HS-27A (cell line): ENCODE measurements at regions not wholly inside any gene's neighbourhood (a gene's known extent, or its start where the extent isn't known, plus 50 kb on each side); places are given as distances from the start of the nearest gene placed in this dataset.

Source experiments
- DNase-seq: peaks from one replicate; pipeline ENCODE4 v3.0.0-alpha.2; 2012; ENCODE audit warnings: low read depth, missing footprints

DNA sequence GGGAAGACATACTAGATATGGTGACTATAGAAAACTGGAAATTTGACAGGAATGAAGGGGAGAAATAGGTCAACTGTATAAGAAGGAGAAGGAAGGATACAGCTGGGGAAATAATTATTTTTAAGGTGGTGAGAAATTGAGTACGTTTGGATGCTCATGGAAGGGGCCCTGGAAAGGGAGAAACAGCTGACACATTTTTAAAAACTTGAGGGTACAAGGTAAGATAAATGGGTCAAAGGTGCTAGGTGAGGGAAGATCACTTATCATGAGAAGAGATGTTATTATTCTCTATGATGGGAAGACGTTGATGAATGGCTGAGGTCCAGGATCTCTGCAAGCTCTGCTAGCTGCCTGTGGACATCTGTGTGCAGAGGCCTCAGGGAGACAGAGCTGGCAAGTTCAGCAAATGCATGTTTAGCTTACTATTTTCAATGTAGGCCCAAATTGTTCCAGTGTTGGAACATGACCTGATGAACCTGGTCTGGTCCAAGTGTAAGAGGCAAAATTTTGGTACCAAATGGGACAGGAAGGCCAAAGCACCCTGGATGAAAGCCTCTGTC lies 181.7 kb downstream of the MTRR start:
- DNase-seq, result no peak

DNA sequence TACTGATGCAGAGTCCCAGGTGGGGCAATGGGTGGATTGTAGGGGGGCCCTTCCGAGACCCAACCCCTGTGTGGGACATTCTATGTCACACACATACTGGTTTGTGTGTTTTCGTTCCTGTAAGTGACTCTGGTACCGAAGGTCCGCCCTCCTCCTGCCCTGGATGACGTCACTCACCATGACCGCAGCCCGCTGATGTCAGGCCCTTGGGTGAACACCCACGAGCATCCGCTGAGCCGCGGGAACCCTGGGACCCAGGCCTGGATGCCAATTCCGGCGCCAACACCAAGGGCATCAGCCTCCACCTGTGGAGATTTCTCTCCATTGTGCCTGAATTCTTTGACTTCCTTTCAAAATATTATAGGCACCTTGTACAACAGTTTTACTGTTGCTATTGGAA lies 184.3 kb downstream of the MTRR start:
- no peak for DNase-seq

DNA sequence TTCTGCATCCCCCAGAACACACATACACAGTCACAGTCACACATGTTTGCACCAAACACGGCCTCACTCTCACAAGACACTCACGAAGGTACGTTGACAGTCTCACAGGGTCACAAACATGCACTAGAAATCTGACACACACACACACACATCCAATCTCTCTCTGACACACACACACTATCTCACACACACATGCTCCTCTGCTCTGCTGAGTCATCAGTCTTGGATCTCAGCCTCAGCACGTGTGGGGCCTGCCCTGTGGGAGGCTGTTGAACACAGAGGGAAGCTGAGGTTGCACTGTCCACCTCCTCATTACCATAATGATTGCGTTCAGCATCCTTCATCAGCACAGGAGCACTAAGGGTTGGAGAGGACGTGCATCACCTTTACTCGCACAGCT lies 188.8 kb downstream of the MTRR start:
- DNase-seq, result no peak

DNA sequence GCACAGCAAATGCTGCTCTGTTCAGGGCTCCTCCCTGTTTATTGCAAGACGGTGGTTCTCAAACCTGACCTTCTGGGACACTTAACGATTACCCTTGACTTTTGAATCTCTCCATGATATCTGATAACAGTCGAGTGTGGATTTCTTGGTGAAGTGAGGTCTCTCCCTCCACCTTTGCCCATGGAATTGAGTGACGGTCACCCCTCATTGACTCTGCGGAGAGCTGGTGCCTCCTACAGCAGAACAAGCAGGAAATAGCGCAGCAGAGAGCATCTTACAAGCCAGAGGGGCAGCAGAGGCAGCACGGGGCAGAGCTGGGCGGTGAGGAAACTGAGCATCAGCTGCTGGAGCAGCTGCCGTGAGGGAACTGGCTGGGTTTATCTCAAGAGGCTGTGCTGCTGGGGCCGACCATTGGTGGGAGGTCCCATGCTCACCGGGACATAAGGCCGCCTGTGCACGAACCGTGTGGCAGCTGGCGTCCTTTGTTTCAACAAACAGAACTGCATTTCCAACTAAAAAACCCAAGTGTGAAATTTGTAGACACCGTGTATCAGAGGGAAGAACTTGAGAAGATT lies 189.8 kb downstream of the MTRR start:
- no peak for DNase-seq

DNA sequence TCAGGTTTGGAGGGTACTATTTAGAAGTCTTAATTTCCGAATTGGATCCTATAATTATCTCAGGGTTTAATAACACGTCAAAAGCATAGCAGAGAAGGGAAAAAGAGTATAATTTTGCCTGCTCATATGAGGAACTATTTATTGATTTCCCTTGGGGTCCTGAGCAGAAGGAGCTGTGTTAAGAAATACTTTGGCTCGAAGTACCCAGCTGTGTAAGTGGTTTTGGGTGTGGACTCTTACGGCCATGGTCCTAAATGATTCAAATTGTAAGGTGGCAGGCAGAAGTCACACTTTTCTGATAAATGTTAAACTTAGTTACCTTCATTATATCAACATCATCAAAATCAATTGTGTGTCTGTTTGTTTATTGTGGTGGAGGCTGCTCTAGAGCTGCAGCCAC lies 190.4 kb downstream of the MTRR start:
- no peak for DNase-seq

DNA sequence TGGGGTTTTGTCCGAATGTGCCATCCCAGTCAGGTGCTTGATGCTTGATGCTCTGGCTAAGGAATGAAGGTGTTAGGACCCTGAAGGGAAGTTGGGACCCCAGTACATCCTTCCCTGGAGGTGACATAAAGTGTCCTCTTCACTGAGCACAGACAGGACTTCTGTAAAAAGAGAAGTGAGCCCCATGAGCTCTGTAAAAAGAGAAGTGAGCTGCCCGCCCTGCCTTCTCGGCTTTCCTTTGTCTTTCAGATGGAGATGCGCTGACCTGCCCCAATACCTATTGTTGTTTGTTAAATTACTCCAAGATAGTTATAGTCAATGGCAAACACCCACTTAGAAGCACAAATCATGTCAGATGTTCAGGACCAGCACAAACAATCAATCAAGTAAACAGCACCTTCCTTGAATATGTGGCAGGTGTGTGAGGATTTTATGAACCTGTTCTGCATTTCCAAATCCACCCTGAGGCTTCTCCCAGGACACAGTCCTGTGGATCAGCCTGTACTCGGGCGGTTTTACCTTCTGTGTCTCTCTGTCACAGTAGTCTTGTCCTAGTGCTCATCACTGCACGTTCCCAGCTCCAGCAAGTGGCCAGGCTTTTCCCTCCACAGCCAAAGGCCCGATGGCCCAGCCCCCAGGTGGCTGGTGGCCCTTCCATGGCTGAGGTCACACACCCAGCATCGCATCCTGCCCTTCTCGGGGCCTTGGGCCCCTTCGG lies 191.4 kb downstream of the MTRR start:
- DNase-seq, result no peak

DNA sequence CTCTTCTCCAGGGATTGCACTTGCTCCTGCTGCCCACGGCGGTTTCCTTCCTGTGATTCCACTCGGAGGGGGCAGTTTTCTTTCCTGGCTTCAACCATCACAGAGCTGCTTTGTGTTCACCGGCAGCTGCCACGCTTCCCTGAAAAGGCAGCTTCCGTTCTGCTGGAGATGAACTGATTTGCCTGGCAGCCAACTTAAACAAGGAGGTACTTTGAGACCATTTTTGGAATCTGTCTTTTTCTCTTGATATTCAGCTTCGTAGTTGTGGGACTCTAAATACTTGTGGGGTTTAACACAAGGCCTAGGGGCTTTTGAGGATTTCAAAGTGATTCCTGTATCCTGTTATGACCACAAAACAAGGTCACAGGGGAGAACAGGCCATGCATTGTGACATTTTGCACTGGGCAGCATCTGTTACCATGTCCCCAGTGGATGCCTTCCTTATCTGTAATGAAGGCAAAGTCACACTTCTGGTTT lies 192.0 kb downstream of the MTRR start:
- DNase-seq, result no peak

DNA sequence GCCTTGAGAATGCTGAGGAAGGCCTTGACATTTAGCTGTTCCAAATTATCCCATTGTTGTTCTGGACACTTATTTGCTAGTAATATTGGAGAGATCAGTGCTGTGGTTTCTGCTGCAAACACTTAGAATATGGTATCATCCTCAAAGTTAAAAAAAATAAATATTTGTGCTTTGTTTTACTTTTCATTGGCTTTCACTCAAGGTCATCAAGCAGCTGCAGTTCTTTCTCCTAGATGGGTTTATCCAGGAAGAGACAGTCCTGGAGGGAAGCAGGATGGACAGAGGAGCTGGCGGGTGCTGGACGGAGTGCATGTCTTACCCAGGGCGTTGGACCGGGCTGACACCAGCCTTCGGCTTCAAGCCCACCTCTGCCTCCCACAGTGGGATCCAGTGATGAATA lies 193.6 kb downstream of the MTRR start:
- DNase-seq, result no peak

DNA sequence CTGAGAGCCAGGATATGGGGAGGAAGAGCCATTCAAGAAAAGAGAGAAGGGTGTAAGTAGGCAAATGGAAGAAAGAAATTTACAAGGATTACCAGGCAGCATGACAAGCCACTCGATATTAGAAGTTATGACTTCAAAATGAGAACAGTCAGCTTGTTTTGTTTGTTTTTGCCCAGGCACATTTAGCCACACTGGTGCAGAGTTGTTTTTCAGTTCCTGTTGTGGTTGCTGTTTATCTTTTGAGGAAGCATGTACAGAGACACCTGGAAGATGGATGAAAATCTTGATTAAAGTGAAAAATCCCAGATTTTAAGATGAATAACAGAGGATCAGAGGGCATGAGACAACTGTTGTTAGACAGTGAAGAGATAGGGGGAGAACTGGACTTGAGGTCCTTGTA lies 199.1 kb downstream of the MTRR start:
- DNase-seq, result no peak

DNA sequence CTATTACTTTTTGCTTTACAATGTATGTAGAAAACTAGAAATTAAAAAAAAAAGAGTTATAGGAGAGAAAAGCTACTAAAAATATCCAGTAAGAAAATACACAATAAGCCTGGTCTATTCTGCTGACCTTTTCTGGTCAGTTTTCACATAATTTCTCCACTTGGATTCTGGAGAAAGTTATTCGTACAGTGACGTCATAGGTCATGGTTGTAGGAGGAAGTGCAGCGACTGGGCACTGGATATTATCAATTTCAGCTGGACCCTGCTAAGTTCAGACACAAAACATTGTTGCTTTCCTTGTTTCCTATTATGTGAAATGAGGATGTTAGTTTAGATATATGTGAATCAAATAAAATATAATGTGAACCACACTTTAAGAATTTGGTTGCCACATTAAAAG lies 201.2 kb downstream of the MTRR start:
- DNase-seq, result no peak

DNA sequence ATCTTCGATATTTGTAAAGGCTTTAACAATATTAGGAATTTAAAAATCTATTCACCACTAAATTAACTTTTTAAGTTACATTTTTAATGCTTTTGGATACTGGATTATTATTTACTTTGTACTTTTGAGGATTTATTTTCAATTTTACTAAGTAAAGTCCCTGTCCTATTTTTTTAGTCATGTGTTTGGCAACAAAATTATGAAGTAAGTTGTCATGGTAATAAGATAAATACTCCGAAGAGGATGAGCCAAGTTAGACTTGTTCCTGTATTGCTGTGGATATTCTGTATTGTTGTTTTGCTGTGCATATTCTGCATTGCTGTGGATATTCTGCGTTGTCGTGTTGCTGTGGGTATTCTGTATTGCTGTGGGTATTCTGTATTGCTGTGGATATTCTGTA lies 210.1 kb downstream of the MTRR start:
- DNase-seq, result no peak

DNA sequence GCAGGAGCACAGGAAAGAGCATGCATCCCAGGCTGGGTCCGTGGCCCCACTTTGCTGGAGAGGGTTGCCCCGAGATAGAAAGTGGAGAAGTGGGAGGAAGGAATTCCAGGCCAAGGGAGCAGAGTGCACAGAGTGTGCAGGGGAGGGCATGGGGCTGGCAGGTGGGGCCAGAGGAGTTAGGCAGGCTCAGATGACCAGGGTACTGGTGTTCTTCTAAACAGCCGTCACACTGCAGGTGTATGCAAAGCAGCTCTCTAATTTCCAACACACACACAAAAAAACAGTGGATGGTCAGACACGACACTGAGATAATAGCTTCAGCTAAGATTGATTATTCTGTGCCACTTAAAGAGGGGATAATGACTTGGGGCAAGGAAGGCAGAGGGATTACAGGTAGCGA lies 212.2 kb downstream of the MTRR start:
- no peak for DNase-seq

DNA sequence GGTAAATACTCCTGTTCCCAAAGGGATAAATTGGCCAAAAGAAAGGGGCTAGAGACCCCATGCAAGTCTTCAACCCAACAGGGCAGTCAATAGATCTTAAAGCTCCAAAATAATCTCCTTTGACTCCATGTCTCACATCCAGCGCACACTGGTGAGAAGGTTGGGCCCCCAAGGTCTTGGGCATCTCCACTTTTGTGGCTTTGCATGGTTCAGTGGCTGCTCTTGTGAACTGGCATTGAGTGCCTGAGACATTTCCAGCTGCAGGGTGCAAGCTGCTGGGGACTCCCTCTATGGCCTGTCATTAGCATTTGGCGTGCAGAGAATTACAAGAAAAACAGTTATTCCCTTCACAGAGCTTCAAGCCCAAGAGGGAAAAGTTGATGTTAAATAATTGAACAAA lies 224.7 kb downstream of the MTRR start:
- DNase-seq, result no peak

DNA sequence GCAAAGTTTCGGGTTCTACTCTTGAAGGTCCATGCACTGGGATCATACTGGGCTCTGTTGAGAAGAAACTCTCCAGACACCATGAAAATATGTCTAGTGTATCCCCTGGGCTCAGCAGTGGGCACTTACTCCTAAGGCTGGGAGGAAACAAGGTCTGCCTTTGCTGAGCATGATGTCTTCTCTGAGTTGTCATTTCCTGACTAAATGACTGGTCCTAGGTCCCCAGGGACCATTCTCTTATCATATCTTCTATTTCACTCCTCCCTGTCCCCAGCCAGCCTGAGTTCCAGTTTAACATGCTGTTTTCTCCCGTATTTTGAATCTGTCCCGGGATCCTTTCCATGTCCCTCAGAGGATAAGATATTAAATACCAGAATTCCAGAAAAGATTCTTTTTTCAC lies 225.4 kb downstream of the MTRR start:
- DNase-seq, result no peak

DNA sequence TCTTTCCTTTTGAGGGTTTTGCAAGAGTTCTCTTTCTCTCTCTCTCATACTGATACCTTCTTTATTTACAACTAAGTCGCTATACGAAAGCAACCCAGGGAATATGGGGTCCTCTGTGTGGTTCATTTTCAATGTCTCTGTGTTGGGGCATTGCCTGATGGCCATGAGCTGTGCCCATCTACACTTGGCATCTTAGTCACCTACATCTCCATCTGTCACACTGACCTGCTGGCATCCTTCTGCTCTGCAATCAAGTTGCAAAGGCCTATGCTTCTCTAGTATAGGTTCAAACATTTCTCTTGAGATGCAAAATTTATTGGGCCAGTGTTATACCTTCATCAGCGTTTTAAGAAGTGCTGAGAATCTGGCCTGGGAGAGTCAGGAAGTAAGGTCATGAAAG lies 228.2 kb downstream of the MTRR start:
- DNase-seq, result no peak

DNA sequence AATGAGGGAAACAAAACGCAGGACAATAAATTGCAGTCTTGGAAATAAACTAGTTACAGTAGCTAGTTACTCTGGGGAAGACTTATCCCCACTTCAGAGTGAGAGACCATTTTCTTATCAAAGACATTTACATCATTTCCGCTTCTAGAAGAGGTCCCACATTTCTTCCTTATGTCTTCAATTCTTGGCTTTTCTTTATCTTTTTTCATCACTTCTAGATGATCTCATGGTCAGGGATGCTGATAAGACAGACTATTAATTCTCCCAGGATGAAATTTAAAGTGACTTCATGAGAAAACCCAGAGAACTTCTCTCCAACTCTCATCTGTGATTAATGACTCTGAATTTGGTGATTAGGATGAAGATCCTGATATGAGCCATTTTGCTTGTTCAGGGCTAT lies 229.1 kb downstream of the MTRR start:
- no peak for DNase-seq

DNA sequence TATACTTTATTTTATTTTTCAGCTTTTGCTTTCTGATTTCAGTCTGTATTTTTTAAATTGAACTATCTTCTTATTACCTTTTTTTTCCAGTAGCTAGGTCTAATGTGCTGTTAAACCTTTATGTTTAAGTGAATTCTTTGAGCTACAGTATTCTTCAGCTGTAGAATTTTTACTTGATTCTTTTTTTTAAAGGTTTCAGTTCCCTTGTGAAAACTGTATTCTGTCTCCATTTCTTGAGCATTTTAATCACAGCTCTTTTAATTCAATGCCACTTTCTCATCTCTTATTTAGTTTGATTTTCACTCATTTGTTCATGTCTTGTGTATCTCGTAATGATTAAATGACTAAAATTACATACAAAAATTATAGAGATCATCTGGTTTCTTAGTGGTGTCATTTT lies 233.8 kb downstream of the MTRR start:
- no peak for DNase-seq

DNA sequence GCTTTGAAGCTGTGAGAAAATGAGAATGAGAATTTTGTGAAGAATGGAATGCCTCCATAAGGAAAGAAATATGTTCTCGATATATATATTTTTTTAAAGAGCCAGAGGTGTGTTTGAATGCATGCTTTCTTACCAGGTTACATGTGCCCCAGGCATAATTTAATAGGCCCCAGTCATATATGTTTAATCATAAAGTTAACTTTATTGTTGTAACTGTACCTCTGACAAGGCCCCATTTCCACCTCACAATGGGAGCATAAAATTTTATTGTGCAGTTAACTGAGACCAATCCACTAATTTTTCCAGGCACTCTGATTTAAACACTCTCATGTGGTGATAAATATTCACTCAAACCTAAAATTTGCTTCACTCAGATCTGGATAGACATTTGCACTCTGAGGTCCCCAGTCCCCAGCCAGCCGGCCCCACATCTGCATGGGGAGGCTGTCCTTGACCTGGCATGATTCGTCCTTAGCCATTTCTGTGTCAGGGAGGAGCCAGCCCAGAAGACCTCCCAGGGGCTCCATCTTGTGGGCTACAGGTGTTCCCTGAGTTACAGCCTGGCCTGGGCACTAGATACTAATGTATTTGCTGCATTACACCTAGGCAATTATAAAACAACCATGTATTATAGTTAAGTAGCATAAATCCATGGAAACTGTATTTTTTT lies 245.8 kb downstream of the MTRR start:
- DNase-seq, result no peak

DNA sequence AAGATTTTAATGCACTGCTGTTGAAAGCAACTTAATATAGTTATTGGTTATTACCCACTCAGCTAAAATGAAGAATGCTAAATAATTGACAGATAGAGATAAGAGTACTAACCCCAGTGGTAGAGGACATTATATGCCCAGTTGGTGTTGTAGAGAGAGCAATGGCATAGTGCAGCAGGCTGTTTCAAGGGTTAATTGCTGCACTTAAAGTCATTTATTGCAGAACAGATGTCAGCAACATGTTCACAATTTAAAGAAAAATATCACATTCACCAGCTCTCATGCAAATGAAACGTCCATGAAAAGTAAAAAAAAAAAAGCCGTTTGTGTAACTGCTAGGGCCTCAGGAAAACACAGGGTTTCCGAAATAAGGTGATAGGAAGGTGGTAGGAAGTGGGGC lies 254.6 kb downstream of the MTRR start:
- no peak for DNase-seq

DNA sequence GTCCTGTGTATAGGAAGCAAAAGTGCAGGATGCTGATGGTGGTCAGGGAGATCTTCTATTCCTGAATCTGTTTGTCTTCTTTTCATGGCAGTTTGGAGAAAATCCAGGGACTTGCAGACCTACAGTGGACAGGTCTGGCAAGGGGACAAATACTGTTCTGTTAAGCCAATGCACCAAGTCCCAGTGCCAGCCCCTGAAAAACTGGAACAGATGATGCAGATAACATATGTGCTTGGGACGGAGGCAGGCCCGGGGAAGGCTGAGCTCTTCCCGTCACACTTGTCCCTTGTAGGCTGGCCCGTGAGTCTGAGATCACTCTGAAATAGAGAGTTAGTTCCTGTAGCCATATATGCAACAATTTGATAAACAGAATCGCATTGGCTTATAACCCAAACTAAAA lies 265.7 kb downstream of the MTRR start:
- DNase-seq, result no peak

DNA sequence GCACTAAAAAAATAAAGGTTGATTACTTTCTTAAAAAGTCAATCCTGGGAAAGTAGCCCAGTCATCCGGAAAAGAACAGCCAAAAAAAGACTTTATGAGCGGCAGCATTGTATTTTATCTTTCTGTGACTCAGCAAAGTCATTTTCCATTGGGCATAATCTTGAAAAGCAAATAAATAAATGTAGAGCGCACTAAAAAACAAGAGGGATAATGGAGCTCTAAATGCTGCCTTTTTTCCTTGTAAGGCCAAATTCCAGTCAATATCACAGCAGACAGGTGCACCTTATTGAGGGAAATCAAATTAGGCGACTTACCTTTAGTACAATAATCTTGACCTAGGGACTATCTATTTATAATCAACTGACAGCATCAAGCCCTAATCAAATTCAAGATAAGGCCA lies 266.8 kb downstream of the MTRR start:
- DNase-seq, result no peak

DNA sequence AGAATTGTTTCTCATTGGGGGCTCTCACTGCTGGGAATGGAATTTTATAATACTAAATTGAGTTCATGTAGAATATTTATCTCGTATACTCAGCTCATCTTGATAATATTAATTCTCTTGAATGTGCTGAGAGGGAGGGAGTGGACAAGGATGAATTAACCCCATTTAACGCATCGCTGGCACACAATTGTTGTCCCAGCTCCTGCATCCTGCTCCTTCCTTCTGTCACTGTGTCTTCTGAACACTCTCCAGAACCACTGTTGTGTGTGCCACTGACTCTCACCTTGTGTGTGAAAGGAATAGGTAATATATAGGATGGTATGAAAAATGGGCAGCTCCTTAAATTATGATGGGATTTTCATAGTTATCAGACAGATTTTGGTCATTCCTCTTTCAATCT lies 267.3 kb downstream of the MTRR start:
- no peak for DNase-seq

DNA sequence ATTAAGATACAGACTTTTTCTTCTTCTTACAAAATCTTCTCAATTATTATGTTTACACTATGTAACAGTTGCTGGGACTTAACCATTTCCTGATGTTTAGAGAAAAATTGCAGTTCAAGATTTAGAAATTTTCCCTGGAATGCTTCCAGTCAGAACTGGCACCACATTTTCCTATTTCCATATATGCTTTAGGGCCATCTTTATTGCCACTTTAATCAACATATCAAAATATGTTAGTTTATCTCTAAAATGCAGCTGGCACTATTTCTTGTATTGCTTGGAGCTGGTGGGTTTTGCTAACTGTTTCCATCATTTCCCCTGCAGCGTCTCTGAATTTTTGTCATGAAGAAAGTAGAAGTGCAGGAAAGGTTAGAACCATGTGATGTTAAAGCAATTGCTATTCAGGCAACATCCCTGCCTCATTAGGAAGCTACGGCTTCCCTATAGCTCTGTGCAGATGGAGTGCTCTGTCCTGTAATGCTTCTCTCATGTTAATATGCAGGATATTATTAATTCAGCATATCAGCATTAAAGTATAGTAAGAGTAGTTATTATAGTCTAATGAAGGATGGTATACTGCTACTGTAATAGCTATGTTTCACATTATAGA lies 269.1 kb downstream of the MTRR start:
- DNase-seq, result no peak
